ENCODE measurements at regions not wholly inside any gene's neighbourhood (a gene's known extent, or its start where the extent isn't known, plus 50 kb on each side); places are given as distances from the start of the nearest gene placed in this dataset.
"Not testable (repeated sequence)": the region's sequence is repeated elsewhere in the genome, so short reads cannot be mapped to it uniquely, and the experiment has no call there.

DNA sequence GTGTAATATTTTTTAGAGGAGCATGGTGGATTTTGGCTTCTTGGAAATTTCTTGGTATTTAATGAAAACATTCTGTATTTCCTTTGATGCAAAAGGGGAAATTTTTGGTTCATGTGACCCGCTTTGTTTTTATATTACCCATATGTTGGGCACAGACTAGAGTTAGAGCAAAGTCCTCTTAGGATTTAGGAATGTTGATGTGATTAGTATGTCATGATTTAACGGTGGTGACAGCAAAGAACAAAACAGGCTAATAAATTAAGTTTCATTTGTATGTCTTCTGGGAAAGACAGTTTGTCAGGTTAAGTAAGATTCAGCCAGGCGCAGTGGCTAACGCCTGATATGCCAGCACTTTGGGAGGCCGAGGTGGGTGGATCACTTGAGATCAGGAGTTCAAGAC, 304.6 kb downstream of the REEP3 start:
- Histone ChIP-seq H3K4me3 (no peak overlapping the region), H3K4me1 (no peaks in the 10 kb centered on the region), H3K27me3 (peaks cover 0 to 4% of the 10 kb centered on the region in 2 donors), H3K27ac (no peak overlapping the region), H3K9me3 (peaks cover 0 to 10% (median 0%) of the 10 kb centered on the region in 3 donors), H3K36me3 (no peaks in the 10 kb centered on the region)
- no peak for DNase-seq
- TF ChIP-seq, protein P1, sequence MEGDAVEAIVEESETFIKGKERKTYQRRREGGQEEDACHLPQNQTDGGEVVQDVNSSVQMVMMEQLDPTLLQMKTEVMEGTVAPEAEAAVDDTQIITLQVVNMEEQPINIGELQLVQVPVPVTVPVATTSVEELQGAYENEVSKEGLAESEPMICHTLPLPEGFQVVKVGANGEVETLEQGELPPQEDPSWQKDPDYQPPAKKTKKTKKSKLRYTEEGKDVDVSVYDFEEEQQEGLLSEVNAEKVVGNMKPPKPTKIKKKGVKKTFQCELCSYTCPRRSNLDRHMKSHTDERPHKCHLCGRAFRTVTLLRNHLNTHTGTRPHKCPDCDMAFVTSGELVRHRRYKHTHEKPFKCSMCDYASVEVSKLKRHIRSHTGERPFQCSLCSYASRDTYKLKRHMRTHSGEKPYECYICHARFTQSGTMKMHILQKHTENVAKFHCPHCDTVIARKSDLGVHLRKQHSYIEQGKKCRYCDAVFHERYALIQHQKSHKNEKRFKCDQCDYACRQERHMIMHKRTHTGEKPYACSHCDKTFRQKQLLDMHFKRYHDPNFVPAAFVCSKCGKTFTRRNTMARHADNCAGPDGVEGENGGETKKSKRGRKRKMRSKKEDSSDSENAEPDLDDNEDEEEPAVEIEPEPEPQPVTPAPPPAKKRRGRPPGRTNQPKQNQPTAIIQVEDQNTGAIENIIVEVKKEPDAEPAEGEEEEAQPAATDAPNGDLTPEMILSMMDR (IDR thresholded peaks at IDR 0.05), result no peak
- intact Hi-C loops (cut with DNase I; ENCODE audit: low total_unique reads), result no loop called here

DNA sequence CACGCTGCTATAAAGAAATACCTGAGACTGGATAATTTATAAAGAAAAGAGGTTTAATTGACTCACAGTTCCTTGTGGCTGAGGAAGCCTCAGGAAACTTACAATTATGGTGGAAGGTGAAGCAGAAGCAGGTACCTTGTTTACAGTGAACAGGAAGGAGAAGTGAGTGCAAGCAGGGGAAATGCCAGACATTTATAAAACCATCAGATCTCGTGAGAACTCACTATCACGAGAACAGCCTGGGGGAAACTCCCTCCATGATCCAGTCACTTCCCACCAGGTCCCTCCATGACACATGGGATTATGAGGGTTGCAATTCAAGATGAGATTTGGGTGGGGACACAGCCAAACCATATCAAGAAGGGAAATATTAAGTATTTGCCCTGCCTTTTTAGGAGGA, 305.8 kb downstream of the REEP3 start:
- H3K27ac ChIP-seq; H3K4me1 ChIP-seq; H3K9me3 ChIP-seq; H3K4me3 ChIP-seq; intact Hi-C loops (cut with DNase I; ENCODE audit: low total_unique reads); DNase-seq; H3K27me3 ChIP-seq; H3K36me3 ChIP-seq: not testable (repeated sequence)

DNA sequence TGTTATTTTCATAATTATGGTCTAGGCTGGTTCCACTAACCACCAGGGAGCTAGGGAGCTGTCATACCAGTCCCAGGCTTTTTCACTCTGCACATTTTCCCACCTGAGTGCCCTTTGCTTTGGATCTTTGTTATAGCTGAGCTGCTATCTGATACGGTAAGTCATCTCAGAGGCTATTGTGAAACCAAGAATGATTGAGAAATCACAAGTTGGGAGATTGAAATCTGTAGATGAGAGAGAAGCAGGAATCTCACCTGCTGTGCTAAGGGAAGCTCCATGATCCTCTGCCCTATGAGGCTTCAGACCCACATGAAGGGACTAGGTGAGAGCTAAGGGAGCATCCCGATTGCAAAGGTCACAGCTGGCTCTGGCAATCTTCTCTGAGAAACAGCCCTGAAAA, 307.8 kb downstream of the REEP3 start:
- H3K27me3 ChIP-seq, result peaks cover 0 to 4% of the 10 kb centered on the region in 2 donors
- H3K36me3 ChIP-seq, result no peaks in the 10 kb centered on the region
- no peaks in the 10 kb centered on the region for H3K4me1 ChIP-seq
- no peak overlapping the region for H3K4me3 ChIP-seq
- DNase-seq, result no peak
- intact Hi-C loops (cut with DNase I; ENCODE audit: low total_unique reads), result no loop called here
- H3K27ac ChIP-seq, result no peak overlapping the region
- H3K9me3 ChIP-seq, result no peaks in the 10 kb centered on the region
- TF ChIP-seq, protein P1 (IDR thresholded peaks at IDR 0.05), result no peak

DNA sequence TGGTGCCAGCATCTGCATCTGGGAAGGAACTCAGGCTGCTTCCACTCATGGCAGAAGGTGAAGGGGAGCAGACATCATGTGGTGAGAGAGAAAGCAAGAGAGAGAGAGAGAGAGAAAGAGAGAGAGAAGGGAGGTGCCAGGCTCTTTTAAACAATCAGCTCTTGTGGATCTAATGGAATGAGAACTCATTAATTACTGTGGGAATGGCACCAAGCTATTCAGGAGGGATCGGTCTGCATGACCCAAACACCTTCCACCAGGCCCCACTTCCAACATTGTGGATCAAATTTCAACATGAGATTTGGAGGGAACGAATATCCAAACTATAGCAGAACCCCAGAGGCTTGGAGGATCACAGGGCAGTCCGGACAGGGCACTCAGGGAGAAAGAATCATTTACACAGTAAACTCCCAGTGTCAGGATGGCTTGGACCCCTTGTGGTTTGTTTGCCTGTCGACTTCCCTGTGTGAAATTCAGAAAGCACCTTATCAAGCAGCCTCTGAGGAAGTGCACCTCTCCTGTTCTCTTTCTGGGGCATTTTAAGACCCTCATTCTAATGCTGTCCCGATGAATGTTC, 308.5 kb downstream of the REEP3 start:
- Histone ChIP-seq H3K36me3 (no peaks in the 10 kb centered on the region), H3K27me3 (peaks cover 0 to 4% of the 10 kb centered on the region in 2 donors), H3K27ac (no peak overlapping the region), H3K4me1 (no peaks in the 10 kb centered on the region), H3K4me3 (no peak overlapping the region), H3K9me3 (no peaks in the 10 kb centered on the region)
- TF ChIP-seq, protein P1 (IDR thresholded peaks at IDR 0.05), result no peak
- intact Hi-C loops (cut with DNase I; ENCODE audit: low total_unique reads), result no loop called here
- no peak for DNase-seq

DNA sequence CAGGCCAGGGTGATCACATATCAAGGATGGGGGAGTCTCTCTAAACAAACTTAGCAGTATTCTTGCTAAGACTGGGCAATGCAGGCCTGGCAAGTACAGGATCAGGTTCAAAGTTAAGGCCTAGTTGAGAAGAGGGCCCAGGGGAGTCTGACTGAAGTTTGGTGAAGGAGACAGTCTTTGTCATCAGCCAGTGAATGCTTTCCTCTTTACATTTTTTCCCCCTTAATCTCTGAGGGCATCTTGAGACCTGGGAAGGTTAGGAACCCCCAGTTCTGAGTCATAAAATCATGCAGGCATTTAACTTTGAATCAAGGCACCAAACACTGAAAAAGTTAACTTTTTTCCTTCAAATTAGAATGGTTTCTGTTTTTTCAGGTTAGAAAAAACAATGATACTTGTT, 311.5 kb downstream of the REEP3 start:
- Histone ChIP-seq H3K27ac (no peak overlapping the region), H3K4me1 (no peaks in the 10 kb centered on the region), H3K9me3 (no peaks in the 10 kb centered on the region), H3K27me3 (peaks cover 0 to 4% of the 10 kb centered on the region in 2 donors), H3K36me3 (no peaks in the 10 kb centered on the region), H3K4me3 (no peak overlapping the region)
- TF ChIP-seq, protein P1 (IDR thresholded peaks at IDR 0.05), result no peak
- no peak for DNase-seq
- intact Hi-C loops (cut with DNase I; ENCODE audit: low total_unique reads), result no loop called here

DNA sequence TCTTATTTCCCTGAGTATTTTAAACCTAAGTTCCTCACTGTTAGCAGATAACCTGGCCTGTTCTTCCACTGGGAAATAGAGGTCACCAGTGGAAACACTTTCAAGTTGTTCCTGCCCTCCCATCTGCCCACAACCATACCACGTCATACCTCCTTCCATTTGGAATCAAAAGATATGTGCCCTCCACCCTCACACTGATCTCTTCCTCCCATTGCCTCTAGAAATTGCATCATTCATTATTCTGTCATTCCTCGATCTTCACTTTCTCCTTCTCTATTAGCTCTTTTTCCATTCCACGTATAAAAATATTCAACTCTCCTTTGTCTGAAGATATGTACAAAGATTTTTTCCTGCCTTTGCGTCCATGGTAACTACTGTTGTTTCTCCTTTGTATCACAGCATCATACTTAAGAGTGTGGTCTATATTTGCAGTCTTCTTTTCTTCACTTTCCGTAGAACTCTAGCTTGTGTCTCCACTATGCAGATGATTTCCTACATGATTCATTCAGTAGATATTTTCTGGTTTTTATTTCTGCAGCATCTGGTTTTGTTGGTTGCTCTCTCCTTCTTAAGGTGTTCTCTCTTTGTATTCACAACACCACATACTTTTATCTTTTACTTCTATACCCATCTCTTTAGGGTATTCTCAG, 312.3 kb downstream of the REEP3 start:
- no peak overlapping the region for H3K4me3 ChIP-seq
- TF ChIP-seq, protein P1 (IDR thresholded peaks at IDR 0.05), result no peak
- H3K36me3 ChIP-seq, result no peaks in the 10 kb centered on the region
- no peaks in the 10 kb centered on the region for H3K9me3 ChIP-seq
- H3K4me1 ChIP-seq, result no peaks in the 10 kb centered on the region
- intact Hi-C loops (cut with DNase I; ENCODE audit: low total_unique reads), result no loop called here
- no peak overlapping the region for H3K27ac ChIP-seq
- no peak for DNase-seq
- H3K27me3 ChIP-seq, result peaks cover 0 to 4% of the 10 kb centered on the region in 2 donors
